ENCODE measurements at regions not wholly inside any gene's neighbourhood (a gene's known extent, or its start where the extent isn't known, plus 50 kb on each side); places are given as distances from the start of the nearest gene placed in this dataset.

DNA sequence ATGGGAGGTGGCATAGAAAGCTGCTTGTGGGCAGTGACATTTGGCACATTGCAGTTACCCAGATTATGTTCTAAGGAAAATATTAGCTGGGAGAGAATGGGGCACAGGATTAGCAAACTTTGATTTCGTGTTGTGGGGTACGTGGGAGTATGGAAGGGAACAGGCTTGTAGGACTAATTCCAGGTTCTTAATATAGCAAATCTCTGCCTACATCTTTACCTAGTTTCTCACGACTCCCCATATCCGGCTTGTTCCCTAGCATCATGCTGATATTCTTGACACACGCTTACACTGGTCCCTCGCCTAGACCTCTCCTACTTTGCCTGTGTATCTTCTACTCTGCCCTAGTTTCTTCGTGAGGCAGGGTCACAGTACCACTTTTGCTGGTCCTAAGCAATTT is 293.9 kb upstream of the PLXNA2 start:
- Histone ChIP-seq H3K9me3 (ENCODE audit: insufficient read depth, low read length) (no peaks in the 10 kb centered on the region), H3K9ac (ENCODE audit: low read length) (no peak overlapping the region), H3K27me3 (ENCODE audit: low read length) (no peaks in the 10 kb centered on the region), H3K36me3 (ENCODE audit: low read length) (no peaks in the 10 kb centered on the region), H3K9me2 (replicated peaks; ENCODE audit: insufficient read depth, low read length) (no peaks in the 10 kb centered on the region), H3F3A (ENCODE audit: insufficient read depth) (no peaks in the 10 kb centered on the region), H2AFZ (ENCODE audit: low read depth, low read length, severe bottlenecking) (no peak overlapping the region), H3K4me3 (ENCODE audit: insufficient read depth, low read length, poor library complexity, severe bottlenecking) (no peak overlapping the region), H3K79me2 (ENCODE audit: insufficient read depth, low read length) (no peaks in the 10 kb centered on the region), H4K20me1 (ENCODE audit: low read depth, low read length) (no peaks in the 10 kb centered on the region), H3K4me2 (ENCODE audit: low read depth, low read length, poor library complexity, severe bottlenecking) (no peak overlapping the region), H3K27ac (ENCODE audit: low read depth, low read length) (no peak overlapping the region)
- TF ChIP-seq EZH2phosphoT487 (conservative IDR thresholded peaks at IDR 0.05; ENCODE audit: low read length) (no peak), CTCF (IDR thresholded peaks at IDR 0.05; ENCODE audit: insufficient read depth, low read length, poor library complexity, severe bottlenecking) (no peak)

GRCh38 chr1:208538587-208538986 is 294.4 kb upstream of the PLXNA2 start:
- no peaks in the 10 kb centered on the region for H3K9me3 ChIP-seq (ENCODE audit: insufficient read depth, low read length)
- H3F3A ChIP-seq (ENCODE audit: insufficient read depth) = no peaks in the 10 kb centered on the region
- H2AFZ ChIP-seq (ENCODE audit: low read depth, low read length, severe bottlenecking) = no peak overlapping the region
- H3K79me2 ChIP-seq (ENCODE audit: insufficient read depth, low read length) = no peaks in the 10 kb centered on the region
- no peaks in the 10 kb centered on the region for H4K20me1 ChIP-seq (ENCODE audit: low read depth, low read length)
- no peak overlapping the region for H3K4me2 ChIP-seq (ENCODE audit: low read depth, low read length, poor library complexity, severe bottlenecking)
- H3K36me3 ChIP-seq (ENCODE audit: low read length) = no peaks in the 10 kb centered on the region
- H3K4me3 ChIP-seq (ENCODE audit: insufficient read depth, low read length, poor library complexity, severe bottlenecking) = no peak overlapping the region
- H3K9ac ChIP-seq (ENCODE audit: low read length) = no peak overlapping the region
- no peaks in the 10 kb centered on the region for H3K9me2 ChIP-seq (replicated peaks; ENCODE audit: insufficient read depth, low read length)
- no peak for TF ChIP-seq CTCF (IDR thresholded peaks at IDR 0.05; ENCODE audit: insufficient read depth, low read length, poor library complexity, severe bottlenecking)
- no peak overlapping the region for H3K27ac ChIP-seq (ENCODE audit: low read depth, low read length)
- H3K27me3 ChIP-seq (ENCODE audit: low read length) = no peaks in the 10 kb centered on the region

DNA sequence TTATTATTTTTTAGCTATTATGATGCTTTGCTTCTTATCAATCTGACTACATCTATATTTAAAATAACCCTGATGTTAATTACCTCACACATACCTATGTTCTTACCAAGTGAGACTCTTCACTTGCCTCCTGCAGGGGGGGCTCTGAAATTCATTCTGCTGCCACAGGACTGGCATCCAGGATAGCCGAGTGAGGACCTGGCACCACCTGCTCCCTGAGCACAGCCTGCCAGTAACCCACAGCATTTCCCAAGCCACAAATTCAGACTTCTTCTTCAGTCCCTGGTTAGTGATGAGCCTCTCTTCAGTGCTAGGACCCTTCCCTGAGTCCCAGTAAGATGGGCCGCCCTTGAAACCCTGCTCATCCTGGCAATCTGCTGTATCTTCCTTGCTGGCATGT is 296.5 kb upstream of the PLXNA2 start:
- no peak overlapping the region for H3K9ac ChIP-seq (ENCODE audit: low read length)
- no peaks in the 10 kb centered on the region for H3F3A ChIP-seq (ENCODE audit: insufficient read depth)
- no peak overlapping the region for H3K4me3 ChIP-seq (ENCODE audit: insufficient read depth, low read length, poor library complexity, severe bottlenecking)
- H3K4me2 ChIP-seq (ENCODE audit: low read depth, low read length, poor library complexity, severe bottlenecking) = no peak overlapping the region
- no peaks in the 10 kb centered on the region for H3K9me3 ChIP-seq (ENCODE audit: insufficient read depth, low read length)
- no peaks in the 10 kb centered on the region for H4K20me1 ChIP-seq (ENCODE audit: low read depth, low read length)
- no peak overlapping the region for H2AFZ ChIP-seq (ENCODE audit: low read depth, low read length, severe bottlenecking)
- no peaks in the 10 kb centered on the region for H3K36me3 ChIP-seq (ENCODE audit: low read length)
- H3K9me2 ChIP-seq (replicated peaks; ENCODE audit: insufficient read depth, low read length) = no peaks in the 10 kb centered on the region
- no peak overlapping the region for H3K27ac ChIP-seq (ENCODE audit: low read depth, low read length)
- TF ChIP-seq CTCF (IDR thresholded peaks at IDR 0.05; ENCODE audit: insufficient read depth, low read length, poor library complexity, severe bottlenecking) = no peak
- no peak for TF ChIP-seq EZH2phosphoT487 (conservative IDR thresholded peaks at IDR 0.05; ENCODE audit: low read length)
- H3K27me3 ChIP-seq (ENCODE audit: low read length) = no peaks in the 10 kb centered on the region
- no peaks in the 10 kb centered on the region for H3K79me2 ChIP-seq (ENCODE audit: insufficient read depth, low read length)

Measured in SU-DHL-6 (cell line).